Stimulated activated effector memory CD8-positive, alpha-beta T cell treated with anti-CD3 and anti-CD28 coated beads, Interleukin-12 subunit alpha, Interleukin-12 subunit beta, amount 100 ng/mL, for 72 hours (primary cell): ENCODE measurements at regions not wholly inside any gene's neighbourhood (a gene's known extent, or its start where the extent isn't known, plus 50 kb on each side); places are given as distances from the start of the nearest gene placed in this dataset.
A peak's percentile ranks its signal among the peaks of the same experiment; 100 is the strongest.
"Not testable (repeated sequence)": the region's sequence is repeated elsewhere in the genome, so short reads cannot be mapped to it uniquely, and the experiment has no call there.

Experiments
- ATAC-seq: fragments of 150-1000 bp; cut with Tn5 transposase; 2 replicates; pipeline ENCODE4 v1.10.0; 2021
- DNase-seq, 2 donors: peaks; one replicate each; pipeline ENCODE4 v3.0.0; 2021 to 2022; ENCODE audit warnings: low spot score in 2 of 2
- H3K27ac Mint-ChIP-seq: one replicate; pipeline ENCODE4 v1.8.0; 2022; ENCODE audit warnings: mild to moderate bottlenecking, mixed read lengths
- H3K36me3 Mint-ChIP-seq: one replicate; pipeline ENCODE4 v1.8.0; 2022; ENCODE audit warnings: mild to moderate bottlenecking, mixed read lengths
- H3K4me1 Mint-ChIP-seq: one replicate; pipeline ENCODE4 v1.8.0; 2022; ENCODE audit warnings: mixed read lengths
- H3K4me3 Mint-ChIP-seq: one replicate; pipeline ENCODE4 v1.8.0; 2022; ENCODE audit warnings: mild to moderate bottlenecking, mixed read lengths
- H3K9me3 Mint-ChIP-seq: one replicate; pipeline ENCODE4 v1.8.0; 2022; ENCODE audit warnings: mixed read lengths

- no peak overlapping the region for H3K27ac Mint-ChIP-seq
- H3K36me3 Mint-ChIP-seq, result no peaks in the 10 kb centered on the region
- H3K4me3 Mint-ChIP-seq, result no peak overlapping the region
- ATAC-seq, result no peak
- no peaks in the 10 kb centered on the region for H3K9me3 Mint-ChIP-seq
- no peaks in the 10 kb centered on the region for H3K4me1 Mint-ChIP-seq
- DNase-seq, result no peak
These were observed 83.0 kb upstream of the WAC start for GRCh38 chr10:28449926-28450325.

GRCh38 chr10:28453926-28454325 lies 79.0 kb upstream of the WAC start:
- no peaks in the 10 kb centered on the region for H3K36me3 Mint-ChIP-seq
- ATAC-seq, result no peak
- H3K4me3 Mint-ChIP-seq, result no peak overlapping the region
- H3K4me1 Mint-ChIP-seq, result no peaks in the 10 kb centered on the region
- H3K9me3 Mint-ChIP-seq, result no peaks in the 10 kb centered on the region
- no peak overlapping the region for H3K27ac Mint-ChIP-seq
- no peak for DNase-seq

- DNase-seq, result no peak
- H3K4me1 Mint-ChIP-seq, result no peaks in the 10 kb centered on the region
- no peaks in the 10 kb centered on the region for H3K36me3 Mint-ChIP-seq
- no peak overlapping the region for H3K27ac Mint-ChIP-seq
- no peaks in the 10 kb centered on the region for H3K9me3 Mint-ChIP-seq
- no peak overlapping the region for H3K4me3 Mint-ChIP-seq
- ATAC-seq, result no peak
These were observed 75.8 kb upstream of the WAC start for GRCh38 chr10:28457110-28457509.

- DNase-seq, H3K9me3 Mint-ChIP-seq, H3K4me3 Mint-ChIP-seq, H3K36me3 Mint-ChIP-seq, H3K27ac Mint-ChIP-seq, H3K4me1 Mint-ChIP-seq, ATAC-seq: not testable (repeated sequence)
These were observed 75.0 kb upstream of the WAC start for GRCh38 chr10:28457873-28458272.

GRCh38 chr10:28459453-28460144 lies 73.3 kb upstream of the WAC start:
- H3K9me3 Mint-ChIP-seq, result no peaks in the 10 kb centered on the region
- no peak for ATAC-seq
- H3K4me1 Mint-ChIP-seq, result no peaks in the 10 kb centered on the region
- H3K4me3 Mint-ChIP-seq, result no peak overlapping the region
- no peak for DNase-seq
- H3K36me3 Mint-ChIP-seq, result no peaks in the 10 kb centered on the region
- no peak overlapping the region for H3K27ac Mint-ChIP-seq

GRCh38 chr10:28463141-28463540 lies 69.8 kb upstream of the WAC start:
- Mint-ChIP-seq H3K36me3 (no peaks in the 10 kb centered on the region), H3K4me1 (no peaks in the 10 kb centered on the region), H3K9me3 (no peaks in the 10 kb centered on the region), H3K27ac (no peak overlapping the region), H3K4me3 (no peak overlapping the region)
- DNase-seq (no peak), ATAC-seq (no peak)

- no peaks in the 10 kb centered on the region for H3K9me3 Mint-ChIP-seq
- no peaks in the 10 kb centered on the region for H3K36me3 Mint-ChIP-seq
- DNase-seq (no peak), ATAC-seq (no peak)
- H3K27ac Mint-ChIP-seq, result no peak overlapping the region
- H3K4me1 Mint-ChIP-seq, result no peaks in the 10 kb centered on the region
- H3K4me3 Mint-ChIP-seq, result no peak overlapping the region
These were observed 69.1 kb upstream of the WAC start for GRCh38 chr10:28463676-28464395.

- no peak for DNase-seq
- no peak overlapping the region for H3K4me3 Mint-ChIP-seq
- H3K36me3 Mint-ChIP-seq, result no peaks in the 10 kb centered on the region
- no peak overlapping the region for H3K27ac Mint-ChIP-seq
- ATAC-seq, result no peak
- H3K9me3 Mint-ChIP-seq, result no peaks in the 10 kb centered on the region
- H3K4me1 Mint-ChIP-seq, result no peaks in the 10 kb centered on the region
These were observed 65.3 kb upstream of the WAC start for GRCh38 chr10:28467615-28468014.

GRCh38 chr10:28468707-28469483 lies 64.0 kb upstream of the WAC start:
- H3K27ac Mint-ChIP-seq, result no peak overlapping the region
- DNase-seq (no peak), ATAC-seq (peak; percentile 36)
- H3K36me3 Mint-ChIP-seq, result no peaks in the 10 kb centered on the region
- H3K9me3 Mint-ChIP-seq, result no peaks in the 10 kb centered on the region
- H3K4me3 Mint-ChIP-seq, result no peak overlapping the region
- no peaks in the 10 kb centered on the region for H3K4me1 Mint-ChIP-seq

- no peak overlapping the region for H3K4me3 Mint-ChIP-seq
- no peak for ATAC-seq
- no peak for DNase-seq
- H3K4me1 Mint-ChIP-seq, result no peaks in the 10 kb centered on the region
- no peak overlapping the region for H3K27ac Mint-ChIP-seq
- H3K9me3 Mint-ChIP-seq, result no peaks in the 10 kb centered on the region
- no peaks in the 10 kb centered on the region for H3K36me3 Mint-ChIP-seq
These were observed 61.9 kb upstream of the WAC start for GRCh38 chr10:28470873-28471651.

GRCh38 chr10:28471652-28472050 lies 61.3 kb upstream of the WAC start:
- H3K9me3 Mint-ChIP-seq, result no peaks in the 10 kb centered on the region
- DNase-seq (peak in 1 of 2 donors; percentile 23), ATAC-seq (no peak)
- H3K4me1 Mint-ChIP-seq, result no peaks in the 10 kb centered on the region
- no peaks in the 10 kb centered on the region for H3K36me3 Mint-ChIP-seq
- H3K4me3 Mint-ChIP-seq, result no peak overlapping the region
- H3K27ac Mint-ChIP-seq, result no peak overlapping the region

- Mint-ChIP-seq H3K4me1 (no peaks in the 10 kb centered on the region), H3K27ac (no peak overlapping the region), H3K36me3 (no peaks in the 10 kb centered on the region), H3K4me3 (no peak overlapping the region), H3K9me3 (no peaks in the 10 kb centered on the region)
- ATAC-seq (no peak), DNase-seq (no peak)
These were observed 54.3 kb upstream of the WAC start for GRCh38 chr10:28478646-28479045.

- Mint-ChIP-seq H3K4me3 (no peak overlapping the region), H3K9me3 (no peaks in the 10 kb centered on the region), H3K27ac (no peak overlapping the region), H3K4me1 (no peaks in the 10 kb centered on the region), H3K36me3 (no peaks in the 10 kb centered on the region)
- no peak for DNase-seq
- no peak for ATAC-seq
These were observed 53.5 kb upstream of the WAC start for GRCh38 chr10:28479425-28479865.

GRCh38 chr10:28479927-28480627 lies 52.8 kb upstream of the WAC start:
- Mint-ChIP-seq H3K4me3 (no peak overlapping the region), H3K27ac (no peak overlapping the region), H3K4me1 (no peaks in the 10 kb centered on the region), H3K9me3 (no peaks in the 10 kb centered on the region), H3K36me3 (no peaks in the 10 kb centered on the region)
- ATAC-seq, result no peak
- DNase-seq, result no peak

GRCh38 chr10:28480628-28480965 lies 52.3 kb upstream of the WAC start:
- DNase-seq (no peak), ATAC-seq (no peak)
- H3K36me3 Mint-ChIP-seq, result no peaks in the 10 kb centered on the region
- no peak overlapping the region for H3K27ac Mint-ChIP-seq
- no peak overlapping the region for H3K4me3 Mint-ChIP-seq
- no peaks in the 10 kb centered on the region for H3K4me1 Mint-ChIP-seq
- no peaks in the 10 kb centered on the region for H3K9me3 Mint-ChIP-seq
